ENCODE measurements at regions not wholly inside any gene's neighbourhood (a gene's known extent, or its start where the extent isn't known, plus 50 kb on each side); places are given as distances from the start of the nearest gene placed in this dataset.

DNA sequence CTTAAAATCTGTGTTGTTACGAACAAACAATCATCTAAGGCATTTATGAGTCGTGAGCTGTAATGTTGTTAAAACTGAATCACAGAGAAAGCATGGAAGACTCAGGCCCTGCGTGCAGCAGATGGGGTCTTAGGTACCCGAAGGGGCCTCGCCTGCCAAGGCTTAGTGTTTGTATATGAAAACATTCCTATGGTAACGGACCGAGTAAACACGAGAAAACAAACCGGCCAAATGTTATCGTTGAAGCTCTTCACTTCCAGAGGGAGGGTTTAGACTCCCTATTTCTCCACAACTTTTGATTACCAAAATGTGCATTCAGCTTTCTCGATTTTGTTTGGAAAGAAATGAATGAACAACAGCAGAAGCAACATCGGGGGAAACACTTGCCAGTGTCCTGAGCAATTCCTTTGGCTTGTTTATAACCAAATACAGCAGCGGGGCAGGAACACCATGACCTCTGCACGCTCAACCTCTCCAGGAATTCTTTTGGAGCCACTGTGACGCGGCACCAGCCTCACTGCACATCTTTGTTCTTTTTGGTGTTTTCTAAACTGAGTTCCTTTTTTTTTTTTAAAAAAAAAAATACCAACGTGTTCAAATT lies 121.6 kb upstream of the KLF6 start:
- Histone ChIP-seq H3K4me1 (no peaks in the 10 kb centered on the region), H3K4me3 (ENCODE audit: low read depth, low read length) (no peak overlapping the region), H3K9me3 (no peaks in the 10 kb centered on the region), H3K36me3 (no peaks in the 10 kb centered on the region), H3K27me3 (no peaks in the 10 kb centered on the region)
- TF ChIP-seq, protein P1, sequence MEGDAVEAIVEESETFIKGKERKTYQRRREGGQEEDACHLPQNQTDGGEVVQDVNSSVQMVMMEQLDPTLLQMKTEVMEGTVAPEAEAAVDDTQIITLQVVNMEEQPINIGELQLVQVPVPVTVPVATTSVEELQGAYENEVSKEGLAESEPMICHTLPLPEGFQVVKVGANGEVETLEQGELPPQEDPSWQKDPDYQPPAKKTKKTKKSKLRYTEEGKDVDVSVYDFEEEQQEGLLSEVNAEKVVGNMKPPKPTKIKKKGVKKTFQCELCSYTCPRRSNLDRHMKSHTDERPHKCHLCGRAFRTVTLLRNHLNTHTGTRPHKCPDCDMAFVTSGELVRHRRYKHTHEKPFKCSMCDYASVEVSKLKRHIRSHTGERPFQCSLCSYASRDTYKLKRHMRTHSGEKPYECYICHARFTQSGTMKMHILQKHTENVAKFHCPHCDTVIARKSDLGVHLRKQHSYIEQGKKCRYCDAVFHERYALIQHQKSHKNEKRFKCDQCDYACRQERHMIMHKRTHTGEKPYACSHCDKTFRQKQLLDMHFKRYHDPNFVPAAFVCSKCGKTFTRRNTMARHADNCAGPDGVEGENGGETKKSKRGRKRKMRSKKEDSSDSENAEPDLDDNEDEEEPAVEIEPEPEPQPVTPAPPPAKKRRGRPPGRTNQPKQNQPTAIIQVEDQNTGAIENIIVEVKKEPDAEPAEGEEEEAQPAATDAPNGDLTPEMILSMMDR (IDR thresholded peaks at IDR 0.05; ENCODE audit: low read depth, low read length), result no peak
- DNase-seq, result no peak

DNA sequence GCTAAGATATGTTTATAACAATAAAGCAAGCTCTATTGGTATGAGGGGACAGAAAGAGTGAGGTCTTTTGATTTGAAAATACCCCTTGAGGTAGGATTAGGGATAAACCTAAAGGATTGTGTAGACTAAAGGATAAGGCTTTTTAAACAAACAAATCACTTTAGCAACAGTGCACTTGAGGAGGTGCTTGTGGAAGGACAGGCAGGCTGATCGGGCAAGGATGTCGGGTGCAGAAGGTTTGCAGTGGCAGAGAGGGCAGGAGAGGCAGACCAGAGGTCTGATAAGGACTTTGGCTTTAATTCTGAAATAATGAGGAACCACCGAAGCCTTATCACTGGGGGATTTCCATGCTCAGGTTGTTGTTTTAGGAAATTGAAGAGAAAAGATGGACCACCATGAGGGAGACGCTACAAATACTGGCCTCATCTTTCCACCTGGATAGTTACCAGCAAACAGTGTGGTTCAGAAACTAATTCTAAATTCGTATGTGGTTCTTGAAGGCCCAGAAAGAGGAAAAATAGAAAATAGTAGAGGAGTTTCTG lies 119.5 kb upstream of the KLF6 start:
- no peak for DNase-seq
- TF ChIP-seq, protein P1 (IDR thresholded peaks at IDR 0.05; ENCODE audit: low read depth, low read length), result no peak
- Histone ChIP-seq H3K27me3 (no peaks in the 10 kb centered on the region), H3K36me3 (no peaks in the 10 kb centered on the region), H3K4me1 (no peaks in the 10 kb centered on the region), H3K4me3 (ENCODE audit: low read depth, low read length) (no peak overlapping the region), H3K9me3 (no peaks in the 10 kb centered on the region)

DNA sequence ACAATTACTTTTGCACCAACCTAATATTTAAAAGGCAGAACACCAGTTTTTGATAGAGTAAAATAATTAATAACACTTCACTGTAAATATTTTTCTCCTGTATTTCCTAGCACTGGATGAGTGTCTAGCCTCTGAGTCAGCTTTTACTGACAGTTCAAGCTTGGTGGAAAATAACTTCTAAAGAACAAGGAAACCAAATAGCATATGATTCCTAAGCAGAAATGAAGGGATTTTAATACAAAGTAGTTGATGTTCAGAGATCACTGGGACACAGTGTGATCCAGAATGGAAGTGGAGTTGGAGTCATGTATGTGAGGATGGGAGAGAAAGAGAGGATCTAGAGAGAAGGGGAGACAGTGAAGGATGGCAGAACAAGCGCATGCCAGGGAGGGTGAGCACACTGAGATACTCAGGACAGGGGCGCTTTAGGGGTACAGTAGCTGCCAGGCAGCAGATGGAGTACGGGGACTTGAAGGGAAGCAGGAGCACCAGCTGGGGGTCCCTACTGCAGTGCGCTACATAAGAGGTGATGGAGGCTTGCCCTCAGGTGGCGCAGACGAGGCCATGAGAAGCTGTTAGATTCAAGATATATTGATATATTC lies 117.9 kb upstream of the KLF6 start:
- TF ChIP-seq, protein P1 (IDR thresholded peaks at IDR 0.05; ENCODE audit: low read depth, low read length), result no peak
- no peaks in the 10 kb centered on the region for H3K36me3 ChIP-seq
- no peaks in the 10 kb centered on the region for H3K4me1 ChIP-seq
- DNase-seq, result no peak
- no peak overlapping the region for H3K4me3 ChIP-seq (ENCODE audit: low read depth, low read length)
- no peaks in the 10 kb centered on the region for H3K27me3 ChIP-seq
- H3K9me3 ChIP-seq, result no peaks in the 10 kb centered on the region

DNA sequence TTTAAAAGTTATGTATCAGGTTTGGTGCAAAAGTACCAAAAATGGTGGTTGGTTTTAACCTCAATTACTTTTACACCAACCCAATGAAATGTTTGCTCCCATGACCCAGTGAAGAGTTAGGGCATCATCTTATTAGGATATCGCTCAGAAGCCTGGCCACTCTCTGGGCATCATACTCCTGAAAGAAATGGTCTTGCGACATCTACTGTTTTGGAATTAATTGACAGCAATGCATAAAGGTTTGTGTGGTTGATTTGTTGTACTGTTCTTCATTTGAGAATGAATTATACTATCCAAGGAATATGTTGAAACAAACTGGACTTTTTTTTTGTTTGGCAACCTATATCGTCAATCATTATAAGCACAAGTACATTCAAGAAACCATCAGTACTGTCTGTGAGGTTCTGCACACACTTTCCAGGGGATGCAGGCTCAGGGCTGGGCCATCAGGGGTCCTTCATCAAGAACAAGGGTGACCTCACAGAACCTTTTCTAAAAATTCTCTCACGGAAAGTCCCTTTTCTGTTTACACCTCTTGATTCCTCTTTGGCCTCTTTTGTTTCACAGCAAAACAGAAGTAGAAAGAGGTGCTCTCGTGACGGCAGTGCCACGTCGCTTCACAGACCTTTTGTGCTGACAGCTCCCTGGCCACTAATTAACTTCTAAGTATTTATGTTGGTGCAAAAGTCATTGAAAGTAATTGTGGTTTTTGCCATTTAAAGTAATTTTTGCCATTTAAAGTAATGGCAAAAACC lies 117.2 kb upstream of the KLF6 start:
- TF ChIP-seq, protein P1 (IDR thresholded peaks at IDR 0.05; ENCODE audit: low read depth, low read length), result no peak
- H3K9me3 ChIP-seq, result no peaks in the 10 kb centered on the region
- no peaks in the 10 kb centered on the region for H3K36me3 ChIP-seq
- DNase-seq, result no peak
- H3K4me1 ChIP-seq, result no peaks in the 10 kb centered on the region
- H3K27me3 ChIP-seq, result no peaks in the 10 kb centered on the region
- H3K4me3 ChIP-seq (ENCODE audit: low read depth, low read length), result no peak overlapping the region

DNA sequence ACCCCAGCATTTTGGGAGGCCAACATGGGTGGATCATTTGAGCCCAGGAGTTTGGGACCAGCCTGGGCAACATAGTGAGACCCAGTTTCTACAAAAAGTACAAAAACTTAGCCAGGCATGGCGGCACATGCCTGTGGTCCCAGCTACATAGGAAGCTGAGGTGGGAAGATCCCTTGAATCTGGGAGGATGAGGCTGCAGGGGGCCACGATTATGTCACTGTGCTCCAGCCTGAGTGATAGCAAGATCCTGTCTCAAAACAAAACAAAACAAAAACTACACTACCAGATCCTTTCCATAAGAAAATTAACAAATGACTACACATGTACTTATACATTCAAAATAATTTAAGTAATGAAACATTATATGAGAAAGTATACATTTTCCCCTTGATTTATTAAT lies 116.4 kb upstream of the KLF6 start:
- Histone ChIP-seq H3K4me1 (no peaks in the 10 kb centered on the region), H3K4me3 (ENCODE audit: low read depth, low read length) (no peak overlapping the region), H3K27me3 (no peaks in the 10 kb centered on the region), H3K36me3 (no peaks in the 10 kb centered on the region), H3K9me3 (no peaks in the 10 kb centered on the region)
- DNase-seq, result no peak
- TF ChIP-seq, protein P1 (IDR thresholded peaks at IDR 0.05; ENCODE audit: low read depth, low read length), result no peak

DNA sequence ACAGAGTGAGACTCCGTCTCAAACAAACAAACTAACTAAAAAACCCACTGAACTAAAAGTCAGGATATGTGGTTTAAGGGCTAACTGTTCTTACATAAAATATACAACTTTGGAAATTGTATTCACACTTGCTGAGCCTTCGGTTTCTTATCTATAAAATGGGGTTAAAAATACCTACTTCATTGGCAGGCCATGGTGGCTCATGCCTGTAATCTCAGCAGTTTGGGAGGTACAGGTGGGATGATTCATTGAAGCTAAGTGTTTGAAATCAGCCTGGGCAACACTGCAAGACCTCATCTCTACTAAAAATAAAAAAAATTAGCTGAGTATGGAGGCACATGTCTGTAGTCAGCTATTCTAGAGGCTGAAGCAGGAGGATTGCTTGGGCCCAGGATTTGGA lies 115.4 kb upstream of the KLF6 start:
- TF ChIP-seq, protein P1 (IDR thresholded peaks at IDR 0.05; ENCODE audit: low read depth, low read length), result no peak
- no peaks in the 10 kb centered on the region for H3K36me3 ChIP-seq
- no peaks in the 10 kb centered on the region for H3K4me1 ChIP-seq
- H3K9me3 ChIP-seq, result no peaks in the 10 kb centered on the region
- H3K27me3 ChIP-seq, result no peaks in the 10 kb centered on the region
- no peak overlapping the region for H3K4me3 ChIP-seq (ENCODE audit: low read depth, low read length)
- DNase-seq, result no peak
